ENCODE measurements at regions not wholly inside any gene's neighbourhood (a gene's known extent, or its start where the extent isn't known, plus 50 kb on each side); places are given as distances from the start of the nearest gene placed in this dataset.

DNA sequence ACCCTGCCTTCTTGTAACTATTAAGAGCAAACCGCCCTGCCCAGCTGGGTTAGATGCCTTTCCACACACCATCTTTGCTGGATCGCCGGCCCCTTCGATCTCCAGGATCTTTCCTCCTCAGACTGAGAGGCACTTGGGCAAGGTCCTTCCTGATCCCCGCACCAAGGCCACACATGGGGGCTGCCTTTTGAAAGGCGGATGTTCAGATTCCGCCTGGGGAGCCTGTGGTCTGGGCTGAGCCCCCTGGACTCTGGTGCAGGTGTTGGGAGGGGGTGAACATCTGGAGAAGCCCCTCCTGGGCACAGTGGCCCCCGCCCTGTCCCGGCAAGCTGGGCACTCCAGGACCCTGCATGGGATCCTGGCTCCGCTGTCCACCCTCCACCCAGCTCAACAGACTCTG lies 135.4 kb upstream of the HDAC4 start:
- TF ChIP-seq, protein P1, sequence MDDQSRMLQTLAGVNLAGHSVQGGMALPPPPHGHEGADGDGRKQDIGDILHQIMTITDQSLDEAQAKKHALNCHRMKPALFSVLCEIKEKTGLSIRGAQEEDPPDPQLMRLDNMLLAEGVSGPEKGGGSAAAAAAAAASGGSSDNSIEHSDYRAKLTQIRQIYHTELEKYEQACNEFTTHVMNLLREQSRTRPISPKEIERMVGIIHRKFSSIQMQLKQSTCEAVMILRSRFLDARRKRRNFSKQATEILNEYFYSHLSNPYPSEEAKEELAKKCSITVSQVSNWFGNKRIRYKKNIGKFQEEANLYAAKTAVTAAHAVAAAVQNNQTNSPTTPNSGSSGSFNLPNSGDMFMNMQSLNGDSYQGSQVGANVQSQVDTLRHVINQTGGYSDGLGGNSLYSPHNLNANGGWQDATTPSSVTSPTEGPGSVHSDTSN (CRISPR knock-in tag; IDR thresholded peaks at IDR 0.05) = no peak
- no peak for TF ChIP-seq ZNF274 (IDR thresholded peaks at IDR 0.05; ENCODE audit: low read length)
- no peak for TF ChIP-seq ZNF274 (tag by site-specific recombination; IDR thresholded peaks at IDR 0.05; ENCODE audit: borderline replicate concordance)
- TF ChIP-seq ZNF121 (tag by site-specific recombination; IDR thresholded peaks at IDR 0.05) = no peak
- no peak for TF ChIP-seq ZBTB44 (tag by site-specific recombination; IDR thresholded peaks at IDR 0.05)
- no peak for TF ChIP-seq ZBTB48 (tag by site-specific recombination; IDR thresholded peaks at IDR 0.05)
- TF ChIP-seq ZBTB1 (tag by site-specific recombination; IDR thresholded peaks at IDR 0.05) = no peak
- no peak for TF ChIP-seq PRDM10 (tag by site-specific recombination; IDR thresholded peaks at IDR 0.05)
- TF ChIP-seq CTCF (tag by site-specific recombination; IDR thresholded peaks at IDR 0.05) = no peak

All from HEK293 (cell line).